ENCODE measurements at regions not wholly inside any gene's neighbourhood (a gene's known extent, or its start where the extent isn't known, plus 50 kb on each side); places are given as distances from the start of the nearest gene placed in this dataset.

GRCh38 chr2:123791684-123792083, 233.4 kb upstream of the CNTNAP5 start:
- TF ChIP-seq CTCF (IDR thresholded peaks at IDR 0.05; ENCODE audit: low read length) (no peak), EZH2 (optimal IDR thresholded peaks at IDR 0.05; ENCODE audit: low read depth, low read length) (no peak)
